ELR (cell line): ENCODE measurements at regions not wholly inside any gene's neighbourhood (a gene's known extent, or its start where the extent isn't known, plus 50 kb on each side); places are given as distances from the start of the nearest gene placed in this dataset.
"Not testable (repeated sequence)": the region's sequence is repeated elsewhere in the genome, so short reads cannot be mapped to it uniquely, and the experiment has no call there.

ENCODE experiments used
- DNase-seq: peaks from one replicate; pipeline ENCODE4 v3.0.0-alpha.2; 2015; ENCODE audit warnings: low read depth

DNA sequence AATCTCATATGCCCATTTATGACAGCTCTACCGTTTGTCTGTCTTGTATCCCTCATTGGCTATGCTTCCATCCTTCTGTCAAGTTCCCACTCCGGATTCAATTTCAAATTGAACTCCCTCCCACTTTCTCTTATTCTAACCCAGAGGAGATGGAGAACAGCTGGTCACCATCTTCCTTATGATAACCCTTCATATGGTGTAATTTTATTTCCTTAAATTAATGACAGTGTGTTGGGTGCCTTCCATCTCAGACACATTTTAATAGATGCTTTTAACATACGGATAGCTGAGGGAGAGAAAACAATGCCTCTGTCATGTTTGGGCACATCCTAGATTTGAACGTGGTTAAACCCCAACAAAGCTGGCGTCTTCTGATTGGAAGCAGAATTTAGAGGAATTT is 103.0 kb upstream of the PLXNA2 start:
- no peak for DNase-seq

DNA sequence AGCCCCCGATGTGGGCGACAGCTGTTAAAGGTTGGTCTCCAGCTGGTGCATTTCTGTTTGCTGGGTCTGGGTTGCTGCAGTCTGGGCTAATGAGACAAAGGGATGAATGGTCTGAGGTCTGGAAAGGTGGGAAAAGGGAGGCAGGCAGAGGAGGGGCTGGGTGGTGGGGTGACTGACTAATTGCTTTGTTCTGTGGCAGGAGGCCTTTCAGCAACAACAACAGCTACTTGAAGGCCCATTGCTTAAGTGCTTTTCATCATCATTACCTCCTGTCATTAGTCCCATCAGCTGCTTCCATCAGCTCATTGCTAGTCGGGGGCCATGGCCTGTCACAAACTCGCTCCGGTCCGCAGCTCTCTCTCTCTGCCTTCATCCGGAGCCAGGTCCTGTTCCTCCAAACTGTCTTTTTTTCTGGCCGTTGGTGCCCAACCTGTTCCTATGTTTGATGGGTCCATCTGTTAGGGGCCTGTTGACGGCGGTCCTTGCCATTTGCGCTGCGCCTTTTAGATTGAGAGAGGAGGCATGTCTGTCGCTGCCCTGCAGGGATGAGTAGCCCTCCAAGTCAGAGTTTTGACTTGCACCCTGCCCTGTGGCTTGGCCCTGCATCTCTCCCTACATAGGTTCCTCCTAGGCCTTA is 105.6 kb upstream of the PLXNA2 start:
- DNase-seq, result no peak

DNA sequence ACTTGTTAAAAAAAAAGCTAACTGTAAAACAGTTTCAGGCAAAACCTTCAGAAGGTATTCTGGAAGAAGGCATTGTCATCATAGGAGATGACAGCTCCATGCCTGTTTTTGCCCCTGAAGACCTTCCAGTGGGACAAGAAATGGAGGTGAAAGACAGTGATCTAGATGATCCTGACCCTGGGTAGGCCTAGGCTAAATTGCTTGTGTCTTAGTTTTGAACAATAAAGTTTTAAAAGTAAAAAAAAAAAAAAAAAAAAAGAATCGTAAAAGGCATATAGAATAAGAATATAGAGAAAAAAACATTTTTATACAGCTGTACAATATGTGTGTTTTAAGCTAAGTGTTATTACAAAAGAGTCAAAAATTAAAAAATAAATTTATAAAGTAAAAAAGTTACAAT is 106.6 kb upstream of the PLXNA2 start:
- no peak for DNase-seq

DNA sequence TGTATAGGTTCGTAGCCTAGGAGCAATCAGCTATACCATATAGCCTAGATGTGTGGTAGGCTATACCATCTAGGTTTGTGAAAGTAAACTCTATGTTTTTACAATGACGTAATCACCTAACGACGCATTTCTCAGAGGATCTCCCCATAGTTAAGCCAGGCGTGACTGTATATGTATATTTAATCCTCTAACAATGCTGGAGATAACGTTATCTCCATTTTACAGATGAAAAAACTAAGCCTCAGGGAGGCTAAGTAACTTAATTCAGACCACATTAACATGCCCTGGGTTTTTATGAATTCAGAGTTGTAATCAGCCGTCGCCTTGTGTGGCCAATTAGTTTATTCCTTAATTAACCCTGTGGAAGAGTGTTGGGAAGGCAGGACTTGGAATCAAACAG is 107.7 kb upstream of the PLXNA2 start:
- no peak for DNase-seq

DNA sequence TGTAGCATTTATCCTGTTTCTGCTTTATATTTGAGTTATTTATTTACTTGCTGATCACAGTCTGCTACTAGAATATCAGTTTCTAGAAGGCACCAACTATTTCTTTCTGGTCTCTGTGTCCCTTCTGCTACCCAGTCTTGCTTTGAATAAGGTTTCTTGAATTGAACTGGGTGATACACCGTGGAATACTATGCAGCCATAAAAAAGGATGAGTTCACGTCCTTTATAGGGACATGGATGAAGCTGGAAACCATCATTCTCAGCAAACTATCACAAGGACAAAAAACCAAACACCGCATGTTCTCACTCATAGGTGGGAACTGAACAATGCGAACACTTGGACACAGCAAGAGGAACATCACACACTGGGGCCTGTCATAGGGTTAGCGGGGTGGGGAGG is 109.6 kb upstream of the PLXNA2 start:
- not testable (repeated sequence) for DNase-seq

DNA sequence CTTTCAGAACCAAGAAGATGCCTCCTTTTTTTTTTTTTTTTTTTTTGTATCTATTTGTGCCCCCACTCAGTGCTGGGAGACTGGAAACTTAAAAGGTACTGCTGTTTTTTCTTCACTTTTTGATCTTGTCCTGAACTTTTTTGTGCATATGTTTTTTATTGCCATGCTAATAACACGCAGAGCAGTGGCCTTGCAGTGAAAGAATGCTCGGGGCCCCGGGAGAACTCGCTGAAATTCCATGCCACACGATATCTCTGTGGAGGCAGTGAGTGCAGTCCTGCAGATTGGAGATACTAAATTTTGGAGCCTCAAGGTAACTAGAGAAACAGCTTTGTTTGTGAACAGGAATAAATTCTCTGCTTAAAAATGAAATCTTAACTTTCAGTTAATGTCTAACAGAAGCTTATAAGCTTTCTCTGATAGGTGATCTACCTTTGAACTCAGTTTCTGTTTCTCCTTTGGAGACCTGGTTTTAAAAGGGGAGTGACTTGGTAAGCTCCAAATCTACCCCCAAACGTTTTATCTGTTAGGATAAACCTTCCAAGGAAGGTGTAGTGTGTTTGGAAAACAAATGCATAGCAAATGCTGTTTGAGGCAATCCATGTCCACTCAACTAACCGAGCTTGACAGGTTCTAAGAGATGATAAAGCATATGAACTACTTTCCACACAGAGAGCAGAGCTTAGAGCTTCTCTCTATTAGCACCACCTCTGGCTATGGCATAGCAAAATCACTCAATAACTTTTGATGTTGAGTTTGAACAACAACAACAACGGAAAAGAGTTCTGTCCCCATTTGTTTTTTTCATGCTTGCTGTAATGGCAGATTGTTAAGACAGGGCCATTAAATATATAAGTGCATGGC is 113.7 kb upstream of the PLXNA2 start:
- DNase-seq, result no peak

DNA sequence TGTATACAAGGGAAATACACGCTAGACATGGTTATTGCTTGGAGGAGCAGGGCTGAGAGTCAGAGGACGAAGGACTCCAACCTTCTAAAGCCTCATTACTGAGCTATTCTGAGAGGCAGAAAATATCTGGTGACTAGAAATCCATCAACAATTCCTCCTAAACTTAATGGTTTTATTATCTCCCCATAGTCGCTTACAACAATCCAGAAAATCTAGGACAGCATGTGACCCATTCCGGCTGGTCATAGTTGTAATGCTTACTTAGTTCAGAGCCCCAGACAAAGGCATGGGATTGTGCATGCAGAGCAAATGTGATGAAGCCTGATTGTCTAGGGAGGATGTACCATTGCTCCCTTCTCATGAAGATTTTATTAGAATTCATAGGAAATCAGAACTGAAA is 114.5 kb upstream of the PLXNA2 start:
- no peak for DNase-seq

DNA sequence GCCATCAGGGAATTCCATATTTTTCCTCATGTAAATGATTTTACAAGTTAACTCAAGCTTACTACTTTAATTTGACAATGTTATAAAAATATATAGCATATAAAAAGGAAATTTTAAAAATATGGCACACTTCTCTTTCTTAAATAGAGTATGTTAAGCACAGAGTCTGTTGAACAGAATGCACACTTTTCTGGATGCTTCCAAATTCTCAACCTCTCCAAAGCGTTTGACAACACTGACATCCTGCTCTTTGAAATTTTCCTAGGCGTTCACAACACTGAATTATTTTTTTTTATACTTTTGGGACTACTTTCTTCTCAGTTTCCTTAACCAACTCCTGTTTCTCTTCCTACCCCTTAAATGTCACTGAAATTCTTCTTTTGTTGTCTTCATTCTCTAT is 117.8 kb upstream of the PLXNA2 start:
- no peak for DNase-seq

DNA sequence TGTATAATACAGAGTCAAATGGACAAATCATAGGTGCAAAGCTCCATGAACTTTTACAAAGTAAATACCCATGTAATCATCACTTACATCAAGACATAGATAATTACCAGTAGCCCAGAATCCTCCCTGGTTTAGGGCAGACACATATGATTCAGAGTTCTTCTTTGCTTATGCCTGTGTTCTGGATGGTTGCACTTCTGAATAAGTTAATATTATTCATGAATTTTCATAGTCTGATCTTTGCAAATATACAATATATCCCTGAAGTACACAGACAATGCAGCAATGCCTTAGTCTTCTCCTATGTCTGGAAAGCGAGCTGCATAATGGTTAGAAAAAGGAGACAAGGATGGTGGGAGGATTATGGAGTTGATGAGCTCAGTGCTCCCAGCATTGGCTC is 122.4 kb upstream of the PLXNA2 start:
- no peak for DNase-seq

DNA sequence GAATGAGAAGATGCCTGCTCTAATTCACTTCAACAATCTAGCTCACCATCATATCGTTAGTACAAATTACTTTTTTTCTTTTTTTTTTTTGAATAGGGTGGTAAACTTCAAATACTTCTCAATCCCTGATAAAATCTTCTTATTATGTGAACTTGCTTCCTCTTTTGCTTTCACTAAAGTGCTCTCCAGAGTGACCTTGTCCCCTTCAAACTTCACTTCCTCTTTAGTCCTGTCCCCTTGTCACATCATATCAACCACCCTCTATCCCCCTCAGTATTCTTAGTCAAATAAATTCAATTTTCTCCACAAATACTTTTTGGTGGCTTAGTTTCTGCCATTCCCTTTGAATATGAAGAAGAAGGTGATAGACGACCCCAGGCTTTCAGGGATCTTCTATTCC is 124.9 kb upstream of the PLXNA2 start:
- no peak for DNase-seq

DNA sequence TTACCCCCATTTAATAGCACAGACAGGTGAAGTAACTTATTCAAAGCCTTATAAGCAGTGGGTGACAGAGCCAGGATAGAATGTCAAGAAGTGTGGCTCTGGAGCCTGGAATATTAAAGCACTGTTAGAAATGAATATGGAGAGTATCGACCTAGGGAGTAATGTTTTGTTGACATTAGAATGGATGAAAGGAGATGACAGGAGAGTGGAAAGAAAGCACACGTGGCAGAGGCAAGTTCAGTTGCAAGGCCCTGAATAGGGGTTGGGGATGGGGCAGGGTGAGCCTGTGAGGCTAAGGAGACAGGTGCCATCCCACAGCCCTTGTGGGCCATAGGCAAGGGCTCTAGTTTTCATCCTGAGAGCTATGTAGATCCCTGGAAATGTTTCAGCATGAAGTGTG is 125.5 kb upstream of the PLXNA2 start:
- no peak for DNase-seq

DNA sequence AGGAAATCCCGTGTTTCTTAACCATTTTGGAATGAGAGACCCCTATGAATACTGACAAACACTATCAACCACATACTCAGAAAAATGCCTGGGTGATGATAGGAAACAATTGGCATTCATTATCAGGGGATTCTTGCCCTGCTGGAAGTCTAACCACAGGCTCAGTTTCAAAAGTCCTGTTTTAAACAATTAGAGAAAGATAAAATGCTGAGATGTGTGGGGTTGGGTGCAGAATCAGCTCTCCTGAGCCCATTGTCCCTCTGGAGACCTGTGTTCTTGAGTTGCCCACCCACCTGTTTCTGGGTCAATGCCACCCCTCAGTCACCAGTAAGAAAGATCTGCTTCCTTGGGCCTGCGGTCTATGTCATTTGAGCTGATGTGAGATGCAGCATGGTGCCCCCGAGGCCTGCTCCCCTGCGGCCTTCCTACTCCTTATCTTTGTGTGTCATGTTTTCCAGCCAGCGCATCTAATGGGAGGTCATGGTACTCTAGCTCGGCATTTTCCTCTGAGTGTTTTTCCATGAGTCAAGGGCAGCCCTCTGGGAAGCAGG is 130.3 kb upstream of the PLXNA2 start:
- DNase-seq, result no peak

DNA sequence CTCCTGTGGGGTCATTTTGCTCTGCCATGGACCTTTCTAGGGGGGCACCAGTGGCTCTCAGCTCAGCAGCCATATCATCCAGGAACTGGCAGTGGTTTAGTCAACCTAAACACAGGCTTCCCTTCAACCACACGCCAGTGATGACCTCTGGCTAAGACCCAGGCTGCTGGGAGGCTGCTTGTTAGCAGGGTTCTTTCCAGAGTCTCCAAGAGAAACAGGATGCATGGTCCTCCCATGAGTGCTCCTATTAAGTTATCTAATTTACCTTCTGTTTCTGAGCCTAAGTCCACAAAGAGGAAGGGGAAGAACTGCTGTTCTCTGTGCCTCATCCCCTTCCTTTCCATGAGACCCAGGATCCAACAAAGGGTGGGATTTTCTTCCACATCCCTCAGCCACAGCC is 137.3 kb upstream of the PLXNA2 start:
- DNase-seq, result no peak

DNA sequence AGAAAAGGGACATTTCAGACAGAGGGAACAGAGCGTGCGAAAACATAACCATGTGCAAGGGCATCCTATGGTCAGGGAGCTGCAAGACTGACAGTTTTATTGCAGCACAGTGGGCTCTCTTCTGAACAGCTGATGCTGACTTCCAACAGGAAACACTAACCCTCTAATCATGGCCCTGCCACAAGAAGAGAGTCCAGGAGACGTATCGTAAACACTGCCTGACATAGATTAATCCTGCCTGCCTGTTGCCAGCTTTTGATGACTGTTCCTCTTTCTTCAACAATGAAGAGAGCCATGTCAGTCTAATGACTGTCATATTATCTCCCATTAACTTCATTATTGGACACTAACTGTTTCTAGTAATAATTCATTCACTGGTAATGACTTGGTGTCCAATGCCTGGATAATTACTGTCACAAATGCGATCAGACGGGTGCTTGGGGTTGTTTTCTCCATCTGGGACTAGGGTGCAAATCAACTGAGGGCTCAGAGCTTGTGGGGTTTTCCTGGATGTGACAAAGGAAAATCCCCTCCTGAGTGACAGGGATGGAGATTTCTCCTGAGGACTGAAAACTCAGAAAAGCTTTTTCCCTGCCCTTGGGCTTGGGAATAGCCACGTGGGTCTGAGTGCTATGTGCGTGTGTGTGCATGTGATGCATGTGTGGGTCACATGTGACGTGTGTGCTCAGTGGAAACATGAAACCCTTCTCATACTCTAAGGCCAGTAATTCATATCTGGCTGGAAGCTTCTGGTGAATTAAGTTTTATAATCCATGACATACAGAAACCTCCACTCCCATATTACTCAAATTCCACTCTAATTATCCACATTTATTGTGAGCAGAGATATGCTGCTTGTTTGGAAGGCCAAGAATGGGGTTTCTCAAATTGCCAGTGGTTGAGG is 144.0 kb upstream of the PLXNA2 start:
- no peak for DNase-seq

DNA sequence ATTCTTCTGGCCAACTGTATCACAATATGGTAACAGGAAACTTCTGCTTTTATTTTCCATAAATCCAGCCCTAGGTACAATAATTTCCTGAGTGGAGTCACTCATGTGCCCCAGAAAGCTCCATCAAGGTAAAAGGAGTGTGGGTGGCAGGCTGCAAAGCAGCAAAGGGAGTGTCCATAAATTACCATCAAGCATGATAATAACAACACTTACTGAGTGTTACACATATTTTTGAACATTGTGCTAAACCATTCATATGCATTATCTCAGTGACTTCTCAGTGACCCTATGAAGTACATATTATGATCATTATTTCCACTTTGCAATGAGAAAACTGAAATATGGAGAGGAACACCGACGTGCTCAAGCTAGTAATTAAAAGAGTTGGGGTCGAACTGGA is 149.2 kb upstream of the PLXNA2 start:
- no peak for DNase-seq

DNA sequence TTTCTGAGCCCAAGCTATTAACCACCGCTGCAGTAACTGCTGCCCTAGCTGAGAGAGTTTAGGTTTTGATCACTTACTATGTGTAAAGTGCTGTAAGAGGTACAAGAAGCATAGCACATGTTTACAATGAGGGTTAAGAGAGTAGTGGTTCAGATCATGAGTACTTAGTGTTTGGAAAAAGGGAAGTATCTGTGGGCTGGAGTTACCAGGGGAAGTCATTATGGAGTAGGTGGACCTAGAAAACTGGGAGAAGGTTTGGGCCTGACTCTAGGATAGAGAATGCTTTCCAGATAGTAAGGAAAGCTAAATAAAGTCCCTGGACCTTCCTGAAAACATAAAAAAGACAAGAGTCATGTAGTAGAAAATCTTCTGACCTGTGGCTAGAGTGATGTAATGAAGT is 149.6 kb upstream of the PLXNA2 start:
- DNase-seq, result no peak

DNA sequence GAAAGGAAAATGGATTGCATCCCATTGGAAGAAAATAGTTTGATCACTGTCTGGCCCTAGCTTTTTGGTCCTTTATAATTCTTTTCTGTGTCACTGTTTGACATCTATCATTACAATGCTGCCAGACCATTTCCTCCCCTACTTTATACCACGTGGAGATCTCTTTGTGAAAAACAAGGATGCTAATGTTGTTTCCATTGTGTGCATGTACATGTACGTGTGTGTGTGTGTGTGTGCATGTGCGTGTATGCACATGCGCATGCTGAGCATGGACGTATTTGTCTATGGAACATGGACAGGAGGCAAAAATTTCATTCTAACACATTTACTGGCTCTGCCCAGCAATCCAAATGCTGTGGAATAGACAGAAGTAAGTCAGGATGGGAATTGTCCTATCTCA is 153.1 kb upstream of the PLXNA2 start:
- no peak for DNase-seq

DNA sequence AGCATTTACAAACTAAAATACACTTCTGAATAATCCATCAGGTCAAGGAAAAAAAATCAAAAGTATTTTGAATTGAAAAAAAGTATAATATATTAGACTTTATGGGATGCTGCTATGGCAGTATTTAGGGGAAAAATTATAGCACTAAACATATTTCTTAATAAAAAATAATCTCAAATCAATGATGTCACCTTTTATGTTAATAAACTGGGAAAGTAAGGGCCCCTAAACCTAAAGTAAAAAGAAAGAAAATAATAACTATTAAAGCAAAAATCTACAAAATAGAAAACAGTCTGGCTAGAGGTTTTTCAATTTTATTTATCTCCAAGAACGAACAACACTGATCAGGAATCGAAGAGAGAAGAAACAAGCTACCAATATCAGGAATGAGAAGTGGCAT is 160.8 kb upstream of the PLXNA2 start:
- no peak for DNase-seq

DNA sequence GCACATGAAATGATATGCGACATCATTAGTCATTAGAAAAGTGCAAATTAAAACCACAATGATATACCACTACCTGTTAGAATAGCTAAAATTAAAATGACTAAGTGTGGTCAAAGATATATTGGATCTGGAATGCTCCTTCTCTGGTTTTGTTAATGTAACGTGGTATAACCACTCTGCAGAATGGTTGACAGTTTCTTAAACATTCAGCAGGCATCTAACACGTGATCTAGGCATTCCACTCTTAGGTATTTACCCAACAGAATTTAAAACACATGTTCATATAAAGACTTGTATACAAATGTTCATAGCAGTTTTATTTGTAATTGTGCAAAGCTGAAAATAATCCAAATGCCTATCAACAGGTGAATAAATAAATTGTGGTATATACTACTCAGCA is 165.0 kb upstream of the PLXNA2 start:
- no peak for DNase-seq

DNA sequence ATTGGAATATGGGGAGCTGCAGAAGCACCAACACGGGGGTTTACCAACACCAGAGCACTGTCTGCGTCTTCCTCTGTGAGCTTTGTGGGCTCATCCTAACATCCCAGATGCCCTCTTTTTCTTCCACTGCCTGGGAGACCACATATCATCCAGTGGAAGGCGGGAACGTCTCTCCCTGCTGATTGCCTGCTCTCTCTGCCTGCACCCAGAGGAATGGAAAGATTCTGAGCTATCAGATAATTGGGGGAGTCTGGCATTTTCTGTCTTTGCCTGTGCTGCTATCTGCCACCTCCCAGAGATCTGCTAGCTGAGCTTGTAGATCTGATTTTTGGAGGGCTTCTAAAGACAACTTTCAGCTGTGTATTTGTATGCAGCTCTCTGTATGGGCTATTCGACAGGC is 166.2 kb upstream of the PLXNA2 start:
- DNase-seq, result no peak

DNA sequence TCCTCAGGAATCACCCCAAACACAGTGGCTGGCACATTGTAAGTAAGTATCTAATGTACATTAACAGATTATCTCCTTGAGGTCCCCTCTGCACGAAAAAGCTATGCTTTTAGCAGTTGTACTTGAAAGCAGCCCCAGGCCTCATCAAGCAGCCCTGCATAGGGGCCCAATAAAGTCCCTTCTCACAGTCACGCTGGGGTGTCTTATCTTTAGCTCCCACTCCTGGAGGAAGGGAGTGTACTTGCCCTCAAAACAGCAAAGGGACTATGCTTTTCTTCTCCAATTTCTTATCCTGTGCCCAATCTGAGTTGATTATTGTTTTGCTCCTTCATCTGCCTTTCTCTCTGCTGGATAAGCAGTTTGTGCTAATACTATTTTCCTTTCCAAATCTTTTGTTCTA is 168.8 kb upstream of the PLXNA2 start:
- no peak for DNase-seq

DNA sequence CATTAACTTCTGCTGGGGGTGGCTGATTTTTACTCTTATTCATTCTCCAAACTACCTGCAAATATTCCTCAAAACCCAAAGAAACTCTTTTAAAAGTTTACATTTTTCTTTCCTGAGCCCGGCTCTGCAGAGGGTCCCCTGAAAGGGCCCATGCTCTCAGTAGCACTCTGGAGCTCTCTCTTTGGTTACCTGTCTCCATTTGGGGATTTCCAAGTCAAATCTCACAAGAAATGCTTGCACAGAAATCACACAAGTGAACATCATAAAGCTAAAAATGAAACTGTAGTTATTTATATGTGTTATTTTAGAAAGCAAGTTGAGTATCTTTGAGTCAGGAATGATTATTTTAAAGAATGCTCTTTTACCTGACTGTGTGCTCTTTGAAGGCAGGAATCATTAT is 174.5 kb upstream of the PLXNA2 start:
- DNase-seq, result no peak
